COLO829 (cell line): ENCODE measurements at regions not wholly inside any gene's neighbourhood (a gene's known extent, or its start where the extent isn't known, plus 50 kb on each side); places are given as distances from the start of the nearest gene placed in this dataset.
"Not testable (repeated sequence)": the region's sequence is repeated elsewhere in the genome, so short reads cannot be mapped to it uniquely, and the experiment has no call there.

Experiments
- DNase-seq: peaks from one replicate; pipeline ENCODE4 v3.0.0; 2012; ENCODE audit warnings: low spot score

- no peak for DNase-seq
These were observed 50.8 kb upstream of the CPOX start for GRCh38 chr3:98644168-98644567.

DNA sequence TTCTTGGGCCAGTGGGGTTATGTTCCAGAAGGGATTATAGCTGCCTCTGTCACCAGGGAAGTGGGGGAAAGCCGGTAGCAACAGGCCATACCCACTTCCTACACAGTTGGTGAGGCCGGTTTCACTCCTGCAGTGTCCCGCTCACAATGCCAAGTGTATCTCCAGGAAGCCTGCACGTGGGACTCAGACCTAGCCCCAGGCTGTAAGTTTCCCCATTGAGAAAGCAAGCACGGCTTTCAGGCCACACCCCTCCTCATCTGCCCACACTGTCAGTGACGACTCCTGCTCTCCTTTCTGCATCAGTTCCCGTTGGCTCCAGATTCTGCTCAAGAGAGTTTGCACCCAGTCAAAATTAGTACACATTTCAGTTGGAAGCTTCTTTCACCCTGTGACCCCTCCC, 51.6 kb upstream of the CPOX start:
- DNase-seq = peak; percentile 8

DNA sequence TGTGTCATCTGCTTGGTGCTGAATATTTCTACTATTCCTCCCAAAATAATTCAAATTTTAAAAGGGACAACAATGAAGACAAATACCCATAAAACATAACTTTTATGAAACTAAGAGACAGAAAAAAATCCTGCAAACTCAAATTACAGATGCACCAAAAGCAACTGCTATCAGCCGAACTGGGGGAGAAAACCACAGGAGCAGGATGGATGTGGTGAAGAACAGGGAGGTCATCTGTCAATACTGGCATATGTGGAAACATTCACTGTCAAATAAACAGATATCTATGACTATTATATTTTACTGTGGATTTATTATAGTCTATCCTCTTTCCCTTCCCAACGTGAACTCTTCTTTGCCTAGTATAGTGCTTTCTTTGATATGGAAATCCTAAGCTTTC, 53.3 kb upstream of the CPOX start:
- no peak for DNase-seq

GRCh38 chr3:98647197-98647596, 53.8 kb upstream of the CPOX start:
- DNase-seq = no peak

DNA sequence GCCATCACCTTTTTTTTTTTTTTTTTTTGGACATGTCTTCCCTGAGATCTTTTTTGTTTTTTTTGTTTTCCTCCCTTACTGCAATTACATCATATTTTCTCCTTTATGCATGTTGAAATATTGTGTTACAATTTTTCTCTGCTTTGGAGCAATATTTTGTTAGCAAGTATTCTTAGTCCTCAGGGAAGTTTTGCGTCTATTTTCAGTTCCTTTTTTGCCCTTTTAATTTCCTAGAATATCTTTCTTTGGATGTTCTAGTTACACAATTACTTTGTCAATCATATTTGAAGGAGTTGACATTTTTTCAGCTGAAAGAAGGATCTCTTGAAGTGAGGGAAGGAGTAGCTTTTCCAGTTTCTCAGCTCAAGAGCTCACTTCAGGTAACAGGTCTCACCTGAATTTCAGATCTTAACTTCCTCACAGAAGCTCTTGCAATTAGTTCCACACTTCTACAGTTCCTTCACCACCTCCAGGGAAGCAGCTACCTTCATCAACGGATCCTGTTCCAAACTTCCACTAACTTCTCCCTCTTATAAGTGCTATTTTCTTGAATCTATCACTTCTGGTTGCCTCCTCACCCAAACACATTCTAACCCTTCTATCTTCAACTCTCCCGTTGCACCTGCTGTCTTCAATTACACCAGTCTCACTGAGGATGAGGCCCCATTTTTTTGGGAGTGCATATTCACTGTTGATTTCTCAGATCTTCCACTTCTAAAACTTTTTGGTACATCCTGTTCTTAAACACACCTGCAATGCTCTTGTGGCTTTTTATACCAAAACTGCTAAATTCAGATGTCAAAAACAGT, 57.8 kb upstream of the CPOX start:
- no peak for DNase-seq

GRCh38 chr3:98651780-98652077, 58.3 kb upstream of the CPOX start:
- no peak for DNase-seq

GRCh38 chr3:98655666-98656065, 62.3 kb upstream of the CPOX start:
- no peak for DNase-seq

- DNase-seq = no peak
These were observed 64.0 kb upstream of the CPOX start for GRCh38 chr3:98657457-98657856.

- no peak for DNase-seq
These were observed 69.3 kb upstream of the CPOX start for GRCh38 chr3:98662699-98663098.

DNA sequence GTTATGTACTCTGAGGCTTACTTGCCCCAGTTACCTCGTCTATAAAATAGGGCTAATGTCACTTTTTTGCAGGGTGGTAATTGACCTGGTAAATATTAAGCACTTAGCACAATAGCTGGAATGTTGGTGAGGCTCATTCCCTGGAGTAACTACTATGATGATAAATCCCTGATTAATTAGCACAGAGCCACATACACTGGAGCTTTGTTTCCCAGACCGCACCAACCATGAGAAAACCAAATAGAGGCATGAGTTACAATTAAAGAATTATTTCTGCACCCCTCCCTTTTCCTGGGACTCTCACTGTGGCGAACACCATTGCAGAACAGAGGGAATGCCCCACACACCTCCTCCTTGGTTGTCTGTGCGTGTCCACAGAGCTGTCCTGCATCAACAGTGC, 76.6 kb upstream of the CPOX start:
- DNase-seq = no peak

GRCh38 chr3:98679986-98680385, 83.2 kb upstream of the ST3GAL6 start:
- DNase-seq = no peak

DNA sequence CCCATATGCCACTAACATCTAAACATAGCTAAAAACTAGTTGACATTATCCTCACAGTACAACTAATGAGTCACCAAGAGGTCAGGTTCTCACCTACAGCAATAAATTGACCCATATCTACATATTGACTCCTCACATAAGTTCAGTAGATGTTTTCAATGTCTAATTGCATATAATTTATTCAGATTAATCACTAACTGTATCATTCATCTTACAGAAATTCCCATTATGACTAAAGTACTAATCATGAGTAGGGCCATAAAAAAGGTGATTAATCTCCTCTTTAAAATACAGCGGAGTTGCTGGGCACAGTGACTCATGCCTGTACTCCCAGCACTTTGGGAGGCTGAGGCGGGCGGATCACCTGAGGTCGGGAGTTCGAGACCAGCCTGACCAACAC, 82.4 kb upstream of the ST3GAL6 start:
- DNase-seq = no peak

DNA sequence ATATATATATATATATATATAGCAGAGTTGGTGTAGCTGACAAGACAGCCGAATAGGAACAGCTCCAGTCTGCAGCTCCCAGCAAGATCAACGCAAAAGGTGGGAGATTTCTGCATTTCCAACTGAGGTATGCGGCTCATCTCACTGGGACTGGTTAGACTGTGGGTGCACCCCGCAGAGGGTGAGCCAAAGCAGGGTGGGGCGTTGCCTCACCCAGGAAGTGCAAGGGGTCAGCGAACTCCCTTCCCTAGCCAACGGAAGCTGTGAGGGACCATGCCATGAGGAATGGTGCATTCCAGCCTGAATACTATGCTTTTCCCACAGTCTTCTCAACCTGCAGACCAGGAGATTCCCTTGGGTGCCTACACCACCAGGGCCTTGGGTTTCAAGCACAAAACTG, 81.7 kb upstream of the ST3GAL6 start:
- no peak for DNase-seq

GRCh38 chr3:98682391-98682790, 80.7 kb upstream of the ST3GAL6 start:
- DNase-seq = not testable (repeated sequence)

- DNase-seq = no peak
These were observed 74.8 kb upstream of the ST3GAL6 start for GRCh38 chr3:98688363-98688762.

DNA sequence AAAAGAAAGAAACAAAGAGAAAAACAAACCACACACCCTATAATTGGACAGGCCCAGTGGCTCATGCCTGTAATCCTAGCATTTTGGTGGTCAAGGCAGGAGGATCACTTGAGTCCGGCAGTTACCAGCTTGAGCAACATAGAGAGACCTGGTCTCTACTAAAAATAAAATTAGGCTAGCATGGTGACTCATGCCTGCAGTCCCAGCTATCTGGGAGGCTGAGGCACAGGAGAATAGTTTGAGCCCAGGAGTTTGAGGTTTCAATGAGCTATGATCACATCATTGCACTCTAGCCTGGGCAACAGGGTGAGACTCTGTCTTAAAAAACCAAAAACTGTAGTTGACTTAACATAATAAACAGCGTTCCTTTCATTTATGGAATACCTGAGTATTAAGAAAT, 72.3 kb upstream of the ST3GAL6 start:
- no peak for DNase-seq

DNA sequence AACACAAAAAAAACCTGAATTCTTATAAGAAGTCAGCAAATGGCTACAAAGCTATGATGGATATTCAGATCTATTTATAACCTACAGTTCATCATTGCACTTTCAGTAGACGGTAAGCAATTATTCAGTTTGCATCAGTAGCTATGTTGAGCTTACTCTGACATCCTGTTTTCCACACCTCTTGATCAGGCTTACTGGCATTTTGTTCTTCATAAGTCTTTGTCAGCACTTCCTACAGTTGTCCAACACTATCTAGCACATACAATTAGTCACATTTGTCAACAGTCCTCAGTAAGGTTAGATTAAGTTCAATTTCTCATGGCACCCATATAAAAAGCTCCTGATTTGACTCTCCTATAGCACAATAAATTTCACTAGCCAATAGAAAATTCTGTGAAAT, 71.2 kb upstream of the ST3GAL6 start:
- no peak for DNase-seq

- DNase-seq = no peak
These were observed 70.2 kb upstream of the ST3GAL6 start for GRCh38 chr3:98692787-98693473.

GRCh38 chr3:98695796-98696195, 67.3 kb upstream of the ST3GAL6 start:
- DNase-seq = peak; percentile 70

DNA sequence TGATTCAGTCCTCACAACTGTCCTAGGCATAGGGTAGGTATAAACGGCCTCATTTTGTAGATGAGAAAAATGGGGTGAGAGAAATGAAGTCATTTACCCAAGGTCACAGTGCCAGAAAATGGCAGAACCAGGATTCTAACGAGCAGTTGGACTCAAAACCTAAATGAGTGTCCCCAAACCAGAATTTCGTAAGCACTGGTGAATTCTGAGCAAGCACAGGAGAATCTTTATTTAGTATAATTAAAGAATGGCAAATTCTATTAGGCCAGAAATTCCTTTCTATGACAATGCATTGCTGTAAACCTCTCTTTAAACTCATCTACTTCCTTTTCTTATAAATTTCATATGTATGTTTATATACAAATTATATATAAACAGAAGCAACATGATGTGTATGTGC, 66.8 kb upstream of the ST3GAL6 start:
- DNase-seq = not testable (repeated sequence)

GRCh38 chr3:98697225-98697624, 65.9 kb upstream of the ST3GAL6 start:
- no peak for DNase-seq

DNA sequence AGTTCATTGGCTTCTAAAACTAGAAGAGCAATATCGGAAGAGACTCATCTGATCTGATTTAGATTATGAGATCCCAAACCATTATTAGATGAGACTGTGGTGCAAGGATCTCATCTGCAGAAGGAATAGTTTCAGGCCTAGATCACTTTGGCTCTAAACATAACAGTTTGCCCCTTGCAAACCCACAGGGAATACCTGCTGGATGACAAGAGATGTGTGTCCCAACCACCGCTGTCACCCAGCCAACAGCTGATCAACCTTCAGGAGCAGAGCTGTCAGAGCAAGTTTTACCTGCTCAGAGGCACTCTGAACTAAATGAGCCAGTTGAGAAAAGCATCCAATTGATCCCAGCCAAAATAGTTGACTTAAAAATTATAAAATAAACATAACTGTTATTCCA, 64.0 kb upstream of the ST3GAL6 start:
- no peak for DNase-seq

DNA sequence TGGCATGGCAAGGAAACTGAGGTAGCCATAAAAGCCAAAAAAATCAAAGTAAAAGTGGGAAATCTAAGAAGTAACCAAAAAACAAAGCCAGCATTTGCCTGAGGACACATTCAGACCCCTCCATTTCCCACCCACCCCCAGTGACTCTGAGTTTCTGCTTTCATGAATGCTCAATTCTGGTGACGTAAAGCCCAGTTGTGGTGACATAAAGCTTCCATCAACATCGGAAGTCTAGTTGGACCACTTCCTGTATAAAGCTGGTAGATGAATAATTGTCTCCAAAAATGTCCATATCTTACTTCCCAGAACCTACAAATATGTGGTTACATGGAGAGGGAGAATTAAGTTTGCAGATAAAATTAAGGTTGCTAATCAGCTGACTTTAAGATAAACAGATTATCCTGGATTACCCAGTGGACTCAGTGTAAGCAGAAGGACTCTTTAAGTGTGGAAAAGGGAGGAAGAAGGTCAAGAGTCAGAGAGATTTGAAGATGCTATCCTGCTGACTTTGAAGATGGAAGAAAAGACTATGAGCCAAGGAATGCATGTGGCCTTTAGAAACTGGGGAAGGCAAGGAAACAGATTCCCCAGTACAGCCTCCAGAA, 62.0 kb upstream of the ST3GAL6 start:
- no peak for DNase-seq

GRCh38 chr3:98702166-98702565, 61.0 kb upstream of the ST3GAL6 start:
- no peak for DNase-seq
